GM21515 (cell line): ENCODE measurements at regions not wholly inside any gene's neighbourhood (a gene's known extent, or its start where the extent isn't known, plus 50 kb on each side); places are given as distances from the start of the nearest gene placed in this dataset.

ENCODE experiments used
- ATAC-seq: cut with Tn5 transposase; IDR thresholded peaks from one replicate; pipeline ENCODE4 v1.9.1; 2021; ENCODE audit not compliant: unreplicated experiment

GRCh38 chr5:116363780-116364179 is 210.8 kb downstream of the SEMA6A start:
- ATAC-seq = no peak

GRCh38 chr5:116361979-116362577 is 212.5 kb downstream of the SEMA6A start:
- no peak for ATAC-seq

GRCh38 chr5:116361171-116361967 is 213.3 kb downstream of the SEMA6A start:
- no peak for ATAC-seq

GRCh38 chr5:116360008-116360853 is 214.4 kb downstream of the SEMA6A start:
- no peak for ATAC-seq

- ATAC-seq = peak; percentile 2
Observed at GRCh38 chr5:116359592-116359991, 215.0 kb downstream of the SEMA6A start.

GRCh38 chr5:116358911-116359418 is 215.7 kb downstream of the SEMA6A start:
- peak; percentile 99 for ATAC-seq

GRCh38 chr5:116358015-116358523 is 216.6 kb downstream of the SEMA6A start:
- ATAC-seq = no peak

GRCh38 chr5:116355819-116356601 is 218.6 kb downstream of the SEMA6A start:
- no peak for ATAC-seq

GRCh38 chr5:116354699-116355098 is 219.9 kb downstream of the SEMA6A start:
- ATAC-seq = no peak

GRCh38 chr5:116347657-116348056 is 227.0 kb downstream of the SEMA6A start:
- no peak for ATAC-seq

GRCh38 chr5:116343961-116344360 is 230.7 kb downstream of the SEMA6A start:
- no peak for ATAC-seq
